ENCODE measurements at regions not wholly inside any gene's neighbourhood (a gene's known extent, or its start where the extent isn't known, plus 50 kb on each side); places are given as distances from the start of the nearest gene placed in this dataset.

DNA sequence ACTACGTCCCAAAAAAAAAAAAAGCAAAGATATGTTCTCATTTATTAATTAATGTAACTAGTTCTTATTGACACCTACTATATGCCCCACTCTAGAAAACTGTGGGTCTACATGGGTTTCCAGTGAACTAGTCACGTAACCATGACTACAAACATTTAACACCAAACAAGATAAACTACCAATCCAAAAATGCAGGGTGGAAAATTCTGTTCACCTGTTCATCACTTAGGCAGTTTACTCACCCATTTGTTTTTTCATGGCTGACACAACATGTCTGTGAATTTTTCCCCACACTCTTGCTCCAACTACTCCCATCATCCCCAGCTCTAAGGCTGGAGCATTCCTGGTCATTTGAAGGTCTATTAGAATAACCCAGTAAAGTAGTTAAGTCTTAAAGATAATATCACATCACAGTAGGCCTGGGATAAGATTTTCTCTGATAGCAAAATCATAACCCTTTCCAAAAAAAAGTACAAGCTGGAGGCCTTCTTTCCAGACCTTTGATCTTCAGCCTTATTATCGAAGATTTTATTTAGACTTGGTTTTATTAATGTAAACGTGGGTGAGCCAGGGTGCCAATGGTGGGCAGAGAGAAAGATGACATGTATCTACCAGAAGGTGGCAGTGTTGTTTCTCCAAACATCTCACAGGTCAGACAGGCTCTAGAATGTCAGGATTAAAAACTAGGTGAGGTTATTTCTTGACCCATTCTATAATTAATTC is 61.6 kb upstream of the DAAM1 start:
- ATAC-seq, result peak; percentile 97
- DNase-seq (ENCODE audit: low read depth, low spot score), result peak; percentile 61
- Histone ChIP-seq H4K20me1 (ENCODE audit: insufficient read depth) (no peaks in the 10 kb centered on the region), H3K4me1 (ENCODE audit: control insufficient read depth in 1 of 2, insufficient read depth in 2 of 2, low read length in 2 of 2) (no peaks in the 10 kb centered on the region), H3K4me3 (replicated peaks in 1 of 2; ENCODE audit: low read depth in 1 of 2, low read length in 2 of 2) (no peak overlapping the region), H3K4me2 (ENCODE audit: low read length) (no peak overlapping the region), H3K9ac (ENCODE audit: low read length) (no peak overlapping the region), H3K79me2 (ENCODE audit: insufficient read depth, low read length) (no peaks in the 10 kb centered on the region), H3K27me3 (ENCODE audit: insufficient read depth, low read length) (no peaks in the 10 kb centered on the region), H3K27ac (ENCODE audit: low read depth, low read length) (no peak overlapping the region), H2AFZ (ENCODE audit: low read depth, low read length, poor library complexity, severe bottlenecking) (peak overlapping the region; percentile 42), H3K36me3 (ENCODE audit: control insufficient read depth in 1 of 2, insufficient read depth in 2 of 2, low read length in 2 of 2) (no peaks in the 10 kb centered on the region), H3K9me3 (ENCODE audit: control insufficient read depth in 1 of 2, insufficient read depth in 1 of 2, low read depth in 1 of 2, low read length in 2 of 2) (no peaks in the 10 kb centered on the region), H3K9me2 (ENCODE audit: insufficient read depth) (no peaks in the 10 kb centered on the region)
- TF ChIP-seq RAD21 (IDR thresholded peaks at IDR 0.05; ENCODE audit: low read depth) (peak; percentile 93), ELF1 (IDR thresholded peaks at IDR 0.05; ENCODE audit: borderline replicate concordance, low read depth) (no peak), POLR2A (IDR thresholded peaks at IDR 0.05; ENCODE audit: borderline replicate concordance, extremely low read depth, insufficient read depth, insufficient read length) (no peak), ZFX (IDR thresholded peaks at IDR 0.05) (no peak), ATF3 (IDR thresholded peaks at IDR 0.05) (no peak), TCF7L2 (IDR thresholded peaks at IDR 0.05; ENCODE audit: borderline replicate concordance, extremely low read depth, insufficient read depth, insufficient read length) (no peak), CBX3 (IDR thresholded peaks at IDR 0.05; ENCODE audit: low read depth) (no peak)
- TF ChIP-seq, protein P1, sequence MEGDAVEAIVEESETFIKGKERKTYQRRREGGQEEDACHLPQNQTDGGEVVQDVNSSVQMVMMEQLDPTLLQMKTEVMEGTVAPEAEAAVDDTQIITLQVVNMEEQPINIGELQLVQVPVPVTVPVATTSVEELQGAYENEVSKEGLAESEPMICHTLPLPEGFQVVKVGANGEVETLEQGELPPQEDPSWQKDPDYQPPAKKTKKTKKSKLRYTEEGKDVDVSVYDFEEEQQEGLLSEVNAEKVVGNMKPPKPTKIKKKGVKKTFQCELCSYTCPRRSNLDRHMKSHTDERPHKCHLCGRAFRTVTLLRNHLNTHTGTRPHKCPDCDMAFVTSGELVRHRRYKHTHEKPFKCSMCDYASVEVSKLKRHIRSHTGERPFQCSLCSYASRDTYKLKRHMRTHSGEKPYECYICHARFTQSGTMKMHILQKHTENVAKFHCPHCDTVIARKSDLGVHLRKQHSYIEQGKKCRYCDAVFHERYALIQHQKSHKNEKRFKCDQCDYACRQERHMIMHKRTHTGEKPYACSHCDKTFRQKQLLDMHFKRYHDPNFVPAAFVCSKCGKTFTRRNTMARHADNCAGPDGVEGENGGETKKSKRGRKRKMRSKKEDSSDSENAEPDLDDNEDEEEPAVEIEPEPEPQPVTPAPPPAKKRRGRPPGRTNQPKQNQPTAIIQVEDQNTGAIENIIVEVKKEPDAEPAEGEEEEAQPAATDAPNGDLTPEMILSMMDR (IDR thresholded peaks at IDR 0.05 in 2 of 3, conservative IDR thresholded peaks at IDR 0.05 in 1 of 3; ENCODE audit: borderline replicate concordance in 1 of 3, insufficient read depth in 1 of 3, low read depth in 2 of 3, low read length in 2 of 3), result peak; percentile 61 to 86 (median 86)
- POLR2A ChIA-PET, result no interaction called here
- RAD21 ChIA-PET (ENCODE audit: low non-redundant PET in 1 of 2, low total read pairs in 2 of 2, uncharacterized antibody in 2 of 2, unreplicated experiment in 2 of 2), result interaction anchor here in 1 of 2 experiments (0.6 to 0.9 kb wide), 2 partner anchors 317 to 626 kb away, joined by 3 to 4 read pairs; no protein-coding TSS in a partner anchor
- CTCF ChIA-PET, result interaction anchor here (1.0 to 2.8 kb wide), 6 partner anchors 317 to 626 kb away, joined by 3 to 24 read pairs (median 4); partner anchors contain the start of genes CCDC175, JKAMP and L3HYPDH
- no TSS peak for BruUV-seq (replicated peaks)
- intact Hi-C loops (cut with micrococcal nuclease), result loop anchor here (1.0 to 2.0 kb wide), 3 partner anchors 295 to 450 kb away; partner anchors contain the start of gene CCDC175
